WERI-Rb-1 (cell line): ENCODE measurements at regions not wholly inside any gene's neighbourhood (a gene's known extent, or its start where the extent isn't known, plus 50 kb on each side); places are given as distances from the start of the nearest gene placed in this dataset.

Experiments
- DNase-seq: peaks from one replicate; pipeline ENCODE4 v3.0.0-alpha.2; 2020
- H3K27ac ChIP-seq: fragments of 250-450 bp; sonication (Bioruptor Pico); 2 replicates; pipeline ENCODE4 v1.5.1; 2020; ENCODE audit warnings: mild to moderate bottlenecking, moderate library complexity
- H3K27me3 ChIP-seq: fragments of 250-450 bp; sonication (Bioruptor Pico); 2 replicates; pipeline ENCODE4 v1.5.1; 2021; ENCODE audit warnings: mild to moderate bottlenecking, low read depth, moderate library complexity; ENCODE audit not compliant: insufficient read depth, severe bottlenecking
- H3K36me3 ChIP-seq: fragments of 250-450 bp; sonication (Bioruptor Pico); 2 replicates; pipeline ENCODE4 v1.5.1; 2020; ENCODE audit warnings: mild to moderate bottlenecking, moderate library complexity
- H3K4me3 ChIP-seq: 2 replicates; pipeline ENCODE4 v1.5.1; 2011; ENCODE audit warnings: low read depth, mild to moderate bottlenecking, control low read depth, low read length
- H3K9me3 ChIP-seq: fragments of 250-450 bp; sonication (Bioruptor Pico); 2 replicates; pipeline ENCODE4 v1.5.1; 2021; ENCODE audit warnings: mild to moderate bottlenecking, moderate library complexity; ENCODE audit not compliant: severe bottlenecking
- CTCF ChIP-seq: IDR thresholded peaks from 2 replicates; pipeline ENCODE4 v1.5.1; 2011; ENCODE audit warnings: low read depth, mild to moderate bottlenecking, control low read depth, inconsistent platforms, low read length

DNA sequence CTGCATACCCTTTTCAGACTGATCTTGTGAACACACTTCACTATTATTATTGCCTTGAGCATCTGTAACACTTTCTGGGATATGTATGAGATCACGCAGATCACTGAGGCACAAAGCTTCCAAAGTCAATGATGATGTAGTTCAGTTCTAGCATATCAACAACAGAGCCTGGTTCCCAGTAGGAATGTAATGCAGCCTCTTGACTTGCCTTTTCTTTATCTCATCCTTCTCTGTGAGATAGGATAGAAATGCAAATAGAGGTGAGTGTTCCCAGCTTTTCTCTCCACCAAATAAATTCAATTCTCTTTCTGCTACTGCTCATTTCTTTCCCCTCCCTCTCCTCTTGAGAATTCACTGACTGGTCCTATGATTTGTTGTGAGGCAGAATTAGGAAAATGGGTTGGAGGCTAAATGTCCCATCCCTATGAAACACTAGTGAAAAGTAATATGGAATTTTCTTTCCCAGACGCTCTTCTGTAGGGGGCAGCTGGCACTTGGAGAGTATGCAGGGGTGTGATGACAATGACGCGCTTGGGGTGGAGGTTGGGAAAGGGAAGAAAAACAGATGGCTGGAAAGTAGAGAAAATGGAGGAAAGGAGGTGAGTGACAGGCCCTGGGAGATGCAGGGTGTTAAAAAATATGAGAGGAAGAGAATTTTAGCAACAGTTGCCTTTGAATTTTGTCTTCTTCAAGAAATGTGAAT is 96.0 kb upstream of the TMTC1 start:
- no peak for DNase-seq
- no peaks in the 10 kb centered on the region for H3K27me3 ChIP-seq

GRCh38 chr12:29869946-29870345 is 86.2 kb upstream of the TMTC1 start:
- Histone ChIP-seq H3K36me3 (no peaks in the 10 kb centered on the region), H3K27ac (no peak overlapping the region), H3K4me3 (no peak overlapping the region), H3K9me3 (no peaks in the 10 kb centered on the region), H3K27me3 (no peaks in the 10 kb centered on the region)
- DNase-seq = no peak
- TF ChIP-seq CTCF = no peak

More for the DNA sequence above, 96.0 kb upstream of the TMTC1 start:
- Histone ChIP-seq H3K36me3 (no peaks in the 10 kb centered on the region), H3K4me3 (no peak overlapping the region), H3K9me3 (no peaks in the 10 kb centered on the region), H3K27ac (no peak overlapping the region)
- TF ChIP-seq CTCF = no peak

- no peaks in the 10 kb centered on the region for H3K27me3 ChIP-seq
- peak overlapping the region; percentile 27; the same call in 1 of the 2 replicates for H3K4me3 ChIP-seq
- H3K9me3 ChIP-seq = no peaks in the 10 kb centered on the region
- no peak overlapping the region for H3K27ac ChIP-seq
- no peak for TF ChIP-seq CTCF
- no peaks in the 10 kb centered on the region for H3K36me3 ChIP-seq
- DNase-seq = peak; percentile 36
Observed at GRCh38 chr12:29867823-29868222, 84.1 kb upstream of the TMTC1 start.

- Histone ChIP-seq H3K36me3 (no peaks in the 10 kb centered on the region), H3K4me3 (no peak overlapping the region), H3K27ac (no peak overlapping the region), H3K27me3 (no peaks in the 10 kb centered on the region), H3K9me3 (no peaks in the 10 kb centered on the region)
- TF ChIP-seq CTCF = no peak
- DNase-seq = no peak
Observed at GRCh38 chr12:29863665-29864064, 79.9 kb upstream of the TMTC1 start.

GRCh38 chr12:29858270-29858786 is 74.6 kb upstream of the TMTC1 start:
- Histone ChIP-seq H3K36me3 (no peaks in the 10 kb centered on the region), H3K4me3 (no peak overlapping the region), H3K27me3 (no peaks in the 10 kb centered on the region), H3K27ac (no peak overlapping the region), H3K9me3 (no peaks in the 10 kb centered on the region)
- DNase-seq = no peak
- TF ChIP-seq CTCF = no peak

- peaks cover 6% of the 10 kb centered on the region for H3K9me3 ChIP-seq
- no peak for DNase-seq
Observed at GRCh38 chr12:29847246-29847645, 63.5 kb upstream of the TMTC1 start.

More at GRCh38 chr12:29847246-29847645, 63.5 kb upstream of the TMTC1 start:
- Histone ChIP-seq H3K27me3 (no peaks in the 10 kb centered on the region), H3K27ac (no peak overlapping the region), H3K4me3 (no peak overlapping the region), H3K36me3 (no peaks in the 10 kb centered on the region)
- TF ChIP-seq CTCF = no peak
